Activated effector memory CD4-positive, alpha-beta T cell treated with anti-CD3 and anti-CD28 coated beads, Interleukin-2, amount 50 U/mL, for 16 hours (primary cell): ENCODE measurements at regions not wholly inside any gene's neighbourhood (a gene's known extent, or its start where the extent isn't known, plus 50 kb on each side); places are given as distances from the start of the nearest gene placed in this dataset.
"Not testable (repeated sequence)": the region's sequence is repeated elsewhere in the genome, so short reads cannot be mapped to it uniquely, and the experiment has no call there.

ENCODE experiments used
- DNase-seq: peaks from one replicate; pipeline ENCODE4 v3.0.0-alpha.2; 2020

DNA sequence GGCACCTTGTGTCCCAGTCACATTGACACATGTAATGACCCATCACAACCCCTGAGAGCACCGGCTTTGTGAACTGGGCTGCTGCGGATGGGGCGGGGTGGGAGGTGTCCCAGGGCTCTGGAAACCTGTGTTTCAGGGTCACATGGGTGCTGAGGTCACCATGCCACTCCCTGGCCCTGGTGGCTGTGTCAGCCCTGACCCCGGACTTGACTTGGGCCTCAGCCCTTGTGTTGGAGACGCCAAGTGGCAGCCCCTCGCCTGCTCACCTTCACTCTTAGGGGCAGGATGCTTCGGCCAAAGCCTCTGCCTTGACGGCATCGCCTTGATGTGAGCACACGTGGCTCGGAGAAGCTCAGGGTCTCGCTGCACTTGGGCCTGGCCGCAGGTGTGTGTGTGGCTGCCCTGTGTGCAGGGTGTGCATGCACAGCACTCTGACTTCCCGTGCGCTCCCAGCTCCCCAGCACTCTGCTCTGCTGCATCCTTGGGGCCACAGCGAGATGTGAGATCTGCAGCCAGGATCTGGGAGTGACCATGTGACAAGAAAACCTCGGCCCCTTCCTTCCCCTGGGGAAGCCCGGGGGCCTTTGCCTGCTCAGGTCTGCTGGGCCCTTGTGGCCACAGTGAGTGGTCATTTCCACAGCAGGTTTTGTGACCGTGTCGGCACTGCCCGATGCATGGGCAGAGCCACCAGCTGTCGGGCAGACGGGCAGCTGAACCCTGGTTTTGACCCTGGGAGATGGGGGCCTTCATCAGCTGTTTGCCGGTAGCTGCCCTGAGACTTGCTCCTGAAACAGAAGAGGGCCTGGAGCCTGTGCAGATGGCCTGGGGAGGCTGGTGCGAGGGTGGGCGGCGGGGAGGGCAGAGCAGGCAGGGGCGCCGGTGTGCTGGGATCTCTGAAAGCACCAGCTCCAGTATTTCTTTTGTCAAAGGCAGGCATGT, 167.4 kb downstream of the KIF26A start:
- DNase-seq, result no peak

DNA sequence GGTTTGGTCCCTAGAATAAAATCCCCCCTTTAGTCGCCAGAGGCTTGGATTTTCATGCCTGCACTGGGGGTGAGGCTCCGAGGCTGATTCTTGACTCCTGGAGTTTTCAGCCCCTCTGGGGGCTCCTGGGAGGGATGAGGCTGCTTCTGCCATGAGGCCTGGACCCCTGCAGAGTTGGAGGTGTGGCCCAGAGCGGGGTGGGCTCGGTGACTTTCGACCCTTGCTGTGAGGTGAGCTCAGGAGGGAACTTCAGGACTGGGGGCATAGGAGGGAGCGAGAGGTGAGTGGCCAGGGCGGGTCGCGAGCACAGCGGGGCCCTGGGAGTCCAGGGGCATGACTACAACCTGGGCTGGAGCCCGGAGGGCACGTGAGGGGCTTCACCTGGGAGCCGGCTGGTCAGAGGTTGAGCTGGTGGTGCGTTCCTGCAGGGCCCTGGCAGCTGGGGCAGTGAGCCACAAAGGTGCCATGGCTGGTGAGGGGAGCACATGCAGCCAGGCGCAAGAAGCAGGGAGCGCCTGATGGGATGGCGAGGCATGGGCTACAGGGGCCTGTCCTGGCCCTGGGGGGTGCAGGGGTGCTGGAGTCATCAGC, 168.2 kb downstream of the KIF26A start:
- no peak for DNase-seq

GRCh38 chr14:104307246-104307626, 168.8 kb downstream of the KIF26A start:
- DNase-seq, result no peak

GRCh38 chr14:104307627-104308401, 169.4 kb downstream of the KIF26A start:
- DNase-seq, result no peak

DNA sequence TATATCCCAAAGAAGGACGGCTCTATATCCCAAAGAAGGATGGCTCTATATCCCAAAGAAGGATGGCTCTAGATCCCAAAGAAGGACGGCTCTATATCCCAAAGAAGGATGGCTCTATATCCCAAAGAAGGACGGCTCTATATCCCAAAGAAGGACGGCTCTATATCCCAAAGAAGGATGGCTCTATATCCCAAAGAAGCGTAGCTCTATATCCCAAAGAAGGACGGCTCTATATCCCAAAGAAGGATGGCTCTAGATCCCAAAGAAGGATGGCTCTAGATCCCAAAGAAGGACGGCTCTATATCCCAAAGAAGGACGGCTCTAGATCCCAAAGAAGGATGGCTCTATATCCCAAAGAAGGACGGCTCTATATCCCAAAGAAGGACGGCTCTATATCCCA, 170.1 kb downstream of the KIF26A start:
- DNase-seq, result not testable (repeated sequence)

- DNase-seq, result no peak
These were observed 171.4 kb downstream of the KIF26A start for GRCh38 chr14:104309657-104310369.

GRCh38 chr14:104311358-104311757, 173.0 kb downstream of the KIF26A start:
- no peak for DNase-seq

DNA sequence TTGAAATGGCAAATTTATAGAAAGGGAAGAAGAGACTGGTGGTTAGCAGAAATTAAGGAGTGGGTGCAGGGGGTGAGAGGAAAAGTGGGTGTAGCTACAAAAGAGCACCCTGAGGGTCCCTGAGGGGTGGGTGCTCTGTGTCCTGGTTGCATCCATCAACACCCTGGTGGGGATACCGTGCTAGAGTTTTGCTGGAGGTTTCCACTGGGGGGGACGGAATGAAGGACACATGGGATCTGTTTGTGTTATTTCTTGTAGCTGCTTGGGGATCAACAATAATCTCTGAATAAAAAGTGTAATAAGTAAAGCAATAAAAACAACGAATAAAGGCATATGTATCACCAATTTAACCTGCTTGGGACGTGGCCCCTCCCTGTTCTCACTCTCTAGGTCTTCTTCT, 175.3 kb downstream of the KIF26A start:
- DNase-seq, result no peak

- DNase-seq, result peak; percentile 54
These were observed 176.0 kb downstream of the KIF26A start for GRCh38 chr14:104314251-104314941.

DNA sequence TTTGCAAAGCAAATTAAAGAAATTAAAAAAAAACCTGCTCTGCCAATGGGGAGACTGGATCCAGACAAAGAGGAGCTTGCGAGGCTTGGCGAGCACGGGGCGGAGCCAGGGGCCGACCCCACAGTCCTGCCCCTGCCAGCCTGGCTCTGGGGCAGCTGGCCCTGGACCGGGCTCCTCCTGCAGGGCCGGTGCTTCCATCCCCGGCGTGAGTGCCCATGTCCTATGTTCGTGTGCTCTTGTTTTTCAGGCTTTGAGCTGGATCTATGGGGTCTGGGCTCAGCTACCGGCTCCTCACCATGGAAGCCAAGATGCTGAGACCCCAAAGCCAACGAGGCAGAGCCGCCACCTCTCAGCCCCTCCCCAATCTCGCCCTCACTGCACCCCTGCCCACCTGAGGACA, 176.8 kb downstream of the KIF26A start:
- DNase-seq, result no peak

DNA sequence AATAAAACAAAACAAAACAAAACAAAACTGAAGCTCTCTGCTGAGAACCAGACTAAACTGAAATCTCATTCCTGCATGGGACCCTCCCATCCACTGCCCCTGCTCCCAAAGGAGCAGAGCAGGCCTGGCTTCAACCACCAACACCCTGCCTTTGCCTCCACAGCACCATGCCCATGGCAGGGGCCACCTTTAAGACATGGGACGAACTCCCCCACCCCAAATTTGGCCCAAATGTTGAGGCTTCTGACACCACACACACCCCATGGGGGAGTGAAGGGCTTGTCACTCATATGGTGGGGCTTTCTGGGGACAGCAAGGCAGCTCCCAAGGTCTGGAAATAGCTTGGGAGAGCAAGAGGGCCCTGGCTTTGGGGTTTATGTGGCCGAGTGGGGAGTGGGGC, 177.2 kb downstream of the KIF26A start:
- DNase-seq, result peak; percentile 37

- no peak for DNase-seq
These were observed 177.8 kb downstream of the KIF26A start for GRCh38 chr14:104316121-104316722.

DNA sequence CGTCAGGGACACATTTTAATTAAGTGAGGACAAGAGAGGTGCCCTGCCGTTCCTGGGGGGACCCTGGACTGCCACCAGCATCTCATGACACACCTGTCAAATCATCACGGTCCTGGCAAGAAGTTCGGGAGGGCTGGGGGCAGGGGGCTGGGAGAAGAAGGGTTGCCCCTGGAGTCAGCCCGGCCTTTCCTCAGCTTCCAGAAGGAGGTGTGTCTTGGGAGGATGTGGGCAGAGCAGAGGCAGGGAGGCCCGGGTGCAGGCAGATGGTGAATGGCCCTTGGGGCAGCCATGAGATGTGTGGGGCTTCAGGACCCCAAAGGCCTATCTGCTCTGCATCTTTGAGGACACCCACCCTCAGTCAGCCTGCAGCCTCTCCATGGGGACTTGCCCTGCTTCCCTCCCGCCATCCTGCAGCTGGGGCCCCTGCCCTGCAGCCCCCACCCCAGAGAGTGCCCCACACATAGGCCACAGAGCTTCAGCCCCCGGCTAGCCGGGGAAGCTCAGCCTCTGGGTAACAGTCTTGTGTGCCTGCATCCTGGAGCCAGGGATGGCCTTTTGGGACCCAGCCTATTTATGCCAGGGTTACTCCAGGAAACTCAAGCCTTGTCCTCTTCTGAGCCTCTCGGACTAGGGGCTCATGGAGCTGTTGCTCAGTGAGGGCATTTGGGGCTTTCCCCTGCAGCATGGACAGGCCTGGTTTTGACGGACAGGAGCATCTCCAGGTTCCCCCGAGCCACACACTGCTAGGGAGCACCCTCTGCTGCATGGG, 178.5 kb downstream of the KIF26A start:
- DNase-seq, result peak; percentile 46

DNA sequence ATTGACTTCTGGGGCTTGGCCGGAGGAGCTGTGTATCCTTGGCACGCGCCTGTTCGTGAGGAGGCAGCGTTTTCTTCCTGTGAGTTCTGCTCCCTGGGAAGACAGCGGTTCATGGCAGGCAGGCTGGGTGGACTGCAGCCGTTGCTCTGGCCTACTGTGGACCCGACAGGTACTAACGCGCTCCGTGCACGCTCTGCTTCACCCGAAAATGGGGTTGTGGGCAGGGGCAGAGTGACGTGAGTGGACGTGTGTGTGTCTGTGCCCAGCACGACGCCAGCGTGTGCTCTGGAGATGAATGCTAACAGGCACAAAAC, 179.1 kb downstream of the KIF26A start:
- DNase-seq, result no peak

DNA sequence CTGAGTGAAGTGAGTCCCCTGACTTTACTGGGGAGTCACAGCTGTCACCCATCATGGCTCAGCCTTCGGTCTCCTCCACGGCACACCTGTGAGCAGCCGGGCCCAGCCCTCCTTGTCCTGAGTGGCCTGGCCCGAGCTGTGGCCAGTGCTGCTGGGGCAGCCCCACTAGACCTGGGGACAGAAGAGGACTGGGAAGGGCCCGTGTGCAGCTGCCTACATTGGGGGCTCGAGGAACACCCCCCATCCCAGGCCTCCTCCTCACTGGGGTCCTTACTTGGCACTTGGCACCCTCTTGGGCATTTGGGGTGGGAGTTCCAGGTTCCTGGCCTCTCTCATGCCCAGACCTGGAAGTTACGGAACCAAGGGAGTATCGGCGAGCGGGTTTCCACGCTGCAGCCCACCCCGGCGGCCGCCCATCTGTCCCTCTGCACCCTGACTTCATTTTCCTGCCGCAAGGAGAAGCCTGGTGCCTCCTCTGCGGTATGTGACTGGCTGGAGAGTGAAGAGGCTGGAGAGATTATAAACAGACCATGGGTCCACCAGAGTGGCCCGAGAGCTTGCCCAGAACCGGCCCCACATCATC, 179.7 kb downstream of the KIF26A start:
- DNase-seq, result no peak

- DNase-seq, result no peak
These were observed 180.4 kb downstream of the KIF26A start for GRCh38 chr14:104318558-104319490.

DNA sequence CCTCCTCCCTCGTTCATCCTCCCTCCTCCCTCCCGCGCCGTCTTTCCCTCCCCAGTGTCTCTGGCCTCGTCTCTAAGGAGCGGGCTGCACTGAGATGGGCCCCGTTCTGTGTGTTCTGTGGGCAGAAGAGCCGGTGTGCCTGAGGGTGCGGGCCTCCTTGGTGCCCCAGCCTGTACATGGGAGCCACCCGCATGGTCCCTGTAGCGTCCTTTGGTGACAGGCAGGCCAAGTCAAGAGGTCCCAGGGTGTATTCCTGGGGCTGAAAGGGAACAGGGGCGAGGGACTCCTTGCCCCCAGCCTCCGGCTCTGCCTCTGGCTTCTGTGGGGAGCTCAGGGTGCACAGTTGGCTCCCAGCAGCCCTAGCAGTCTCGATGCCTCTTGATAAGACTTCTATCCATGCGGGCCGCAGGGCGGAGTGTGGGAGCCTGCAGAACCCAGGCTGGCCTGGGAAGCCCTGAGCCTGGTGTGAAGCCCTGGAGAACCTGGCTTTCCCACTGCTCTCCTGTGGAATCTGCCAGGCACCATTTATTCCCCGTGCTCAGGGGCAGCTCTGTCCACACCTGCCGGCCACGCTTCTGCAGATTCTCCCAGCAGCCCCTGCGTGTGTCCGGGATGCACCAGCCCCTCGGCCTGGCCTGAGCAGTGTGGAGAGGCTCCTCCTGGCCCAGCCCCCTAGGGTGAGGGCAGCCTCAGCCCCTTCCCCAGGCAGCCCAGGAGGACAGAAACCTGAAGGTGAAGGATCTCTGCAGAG, 181.3 kb downstream of the KIF26A start:
- peak; percentile 55 for DNase-seq

- DNase-seq, result peak; percentile 34
These were observed 182.3 kb downstream of the KIF26A start for GRCh38 chr14:104320611-104321086.
